Tibial nerve (tissue), 4 donors: ENCODE measurements at regions not wholly inside any gene's neighbourhood (a gene's known extent, or its start where the extent isn't known, plus 50 kb on each side); places are given as distances from the start of the nearest gene placed in this dataset.

Experiments
- EP300 ChIP-seq, 2 donors: sonication (generic); formaldehyde crosslinking; IDR thresholded peaks; one replicate each; pipeline ENCODE4 v1.6.1; 2017; ENCODE audit warnings: antibody characterized with exemption in 2 of 2, mild to moderate bottlenecking in 1 of 2
- POLR2A ChIP-seq, 2 donors: fragments of 450-650 bp; IDR thresholded peaks; one replicate each; pipeline ENCODE4 v1.6.1; 2017; ENCODE audit warnings: antibody characterized with exemption in 2 of 2, mild to moderate bottlenecking in 2 of 2, moderate library complexity in 2 of 2
- TF ChIP-seq, protein P1 (sequence below), 5 experiments: fragments of 200-600 bp in 3 of 5; fragments of 450-650 bp in 2 of 5; sonication (generic) in 3 of 5; IDR thresholded peaks; one replicate each; pipeline ENCODE4 v1.5.1; 2016 to 2019; ENCODE audit warnings: antibody characterized with exemption in 5 of 5, mild to moderate bottlenecking in 3 of 5, moderate library complexity in 2 of 5

DNA sequence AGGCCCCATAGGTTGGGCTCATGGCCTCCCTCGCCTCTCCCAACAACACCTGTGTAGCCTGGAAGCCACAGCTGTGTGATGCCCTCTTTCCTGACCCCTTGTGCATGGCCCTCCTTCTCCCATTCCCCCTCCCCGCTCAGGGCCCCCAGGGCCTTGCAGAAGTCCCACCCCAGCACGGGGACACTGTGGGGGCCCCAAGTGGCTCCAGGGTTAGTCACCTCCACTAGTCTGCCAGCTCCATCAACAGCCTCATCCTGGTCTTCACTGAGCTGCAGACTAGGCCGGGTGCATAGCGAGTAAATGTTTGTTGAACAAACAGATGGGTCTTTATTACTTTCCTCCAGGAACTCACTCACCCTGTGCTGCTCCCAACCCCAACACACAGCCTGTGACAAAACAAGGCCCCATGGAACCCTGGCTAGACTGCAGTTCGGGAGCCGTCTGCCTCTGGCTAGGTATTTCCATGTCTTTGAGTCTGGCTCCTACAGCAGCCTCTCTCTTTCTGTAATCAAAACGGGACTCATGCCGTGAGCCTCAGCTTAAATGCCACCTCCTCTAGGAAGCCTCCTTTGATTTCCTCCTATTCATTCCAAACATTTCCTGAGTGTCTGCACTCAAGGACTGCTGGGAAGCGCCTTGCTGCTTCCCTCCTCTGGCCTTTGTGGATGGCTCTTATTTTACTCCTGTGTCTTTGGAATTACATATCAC, 109.9 kb upstream of the ID2 start:
- TF ChIP-seq, protein P1, sequence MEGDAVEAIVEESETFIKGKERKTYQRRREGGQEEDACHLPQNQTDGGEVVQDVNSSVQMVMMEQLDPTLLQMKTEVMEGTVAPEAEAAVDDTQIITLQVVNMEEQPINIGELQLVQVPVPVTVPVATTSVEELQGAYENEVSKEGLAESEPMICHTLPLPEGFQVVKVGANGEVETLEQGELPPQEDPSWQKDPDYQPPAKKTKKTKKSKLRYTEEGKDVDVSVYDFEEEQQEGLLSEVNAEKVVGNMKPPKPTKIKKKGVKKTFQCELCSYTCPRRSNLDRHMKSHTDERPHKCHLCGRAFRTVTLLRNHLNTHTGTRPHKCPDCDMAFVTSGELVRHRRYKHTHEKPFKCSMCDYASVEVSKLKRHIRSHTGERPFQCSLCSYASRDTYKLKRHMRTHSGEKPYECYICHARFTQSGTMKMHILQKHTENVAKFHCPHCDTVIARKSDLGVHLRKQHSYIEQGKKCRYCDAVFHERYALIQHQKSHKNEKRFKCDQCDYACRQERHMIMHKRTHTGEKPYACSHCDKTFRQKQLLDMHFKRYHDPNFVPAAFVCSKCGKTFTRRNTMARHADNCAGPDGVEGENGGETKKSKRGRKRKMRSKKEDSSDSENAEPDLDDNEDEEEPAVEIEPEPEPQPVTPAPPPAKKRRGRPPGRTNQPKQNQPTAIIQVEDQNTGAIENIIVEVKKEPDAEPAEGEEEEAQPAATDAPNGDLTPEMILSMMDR (IDR thresholded peaks at IDR 0.05), result no peak
- TF ChIP-seq POLR2A (IDR thresholded peaks at IDR 0.05) (no peak), EP300 (IDR thresholded peaks at IDR 0.05) (no peak)
